ENCODE measurements at regions not wholly inside any gene's neighbourhood (a gene's known extent, or its start where the extent isn't known, plus 50 kb on each side); places are given as distances from the start of the nearest gene placed in this dataset.

- TF ChIP-seq ZNF565 (CRISPR knock-in tag; conservative IDR thresholded peaks at IDR 0.05; ENCODE audit: low read depth) (no peak), ARNTL (CRISPR knock-in tag; IDR thresholded peaks at IDR 0.05; ENCODE audit: borderline replicate concordance, low read depth) (no peak), ZC3H10 (CRISPR knock-in tag; IDR thresholded peaks at IDR 0.05) (no peak), RARB (CRISPR knock-in tag; IDR thresholded peaks at IDR 0.05) (no peak), CREB5 (CRISPR knock-in tag; IDR thresholded peaks at IDR 0.05; ENCODE audit: low read depth) (no peak), PATZ1 (CRISPR knock-in tag; IDR thresholded peaks at IDR 0.05; ENCODE audit: borderline replicate concordance) (no peak), ISL1 (CRISPR knock-in tag; IDR thresholded peaks at IDR 0.05) (no peak), CSDC2 (CRISPR knock-in tag; IDR thresholded peaks at IDR 0.05) (no peak), POU6F1 (CRISPR knock-in tag; IDR thresholded peaks at IDR 0.05; ENCODE audit: borderline replicate concordance, low read depth) (no peak)
Observed at GRCh38 chr9:126226991-126227936, 99.4 kb upstream of the MVB12B start.
